GM12865 (cell line): ENCODE measurements at regions not wholly inside any gene's neighbourhood (a gene's known extent, or its start where the extent isn't known, plus 50 kb on each side); places are given as distances from the start of the nearest gene placed in this dataset.

Experiments
- DNase-seq: peaks from one replicate; pipeline ENCODE4 v3.0.0; 2010; ENCODE audit warnings: low read depth
- H3K4me3 ChIP-seq: 2 replicates; pipeline ENCODE4 v1.5.1; 2011; ENCODE audit warnings: mild to moderate bottlenecking, low read depth, low read length, control low read depth
- CTCF ChIP-seq: IDR thresholded peaks from 2 replicates; pipeline ENCODE4 v1.5.1; 2011; ENCODE audit warnings: low read length, control low read depth, low read depth, inconsistent platforms; ENCODE audit not compliant: insufficient read depth; ENCODE audit errors: missing control alignments

GRCh38 chr9:87829756-87830155 lies 52.9 kb upstream of the SPATA31E1 start:
- no peak for TF ChIP-seq CTCF
- no peak overlapping the region for H3K4me3 ChIP-seq
- no peak for DNase-seq

GRCh38 chr9:87830446-87830845 lies 52.2 kb upstream of the SPATA31E1 start:
- no peak for DNase-seq
- TF ChIP-seq CTCF: no peak

GRCh38 chr9:87831159-87831558 lies 51.5 kb upstream of the SPATA31E1 start:
- H3K4me3 ChIP-seq: no peak overlapping the region
- no peak for TF ChIP-seq CTCF
- DNase-seq: no peak

More at GRCh38 chr9:87830446-87830845, 52.2 kb upstream of the SPATA31E1 start:
- H3K4me3 ChIP-seq: no peak overlapping the region
